H1 (cell line): ENCODE measurements at regions not wholly inside any gene's neighbourhood (a gene's known extent, or its start where the extent isn't known, plus 50 kb on each side); places are given as distances from the start of the nearest gene placed in this dataset.

Source experiments
- CTCF ChIA-PET: fragments of 300-600 bp; sonication (Branson Sonifier 250); formaldehyde crosslinking; loops from one replicate; lab custom pipeline; 2021; ENCODE audit not compliant: partially characterized antibody; lab: Charles Lee
- POLR2A ChIA-PET: fragments of 300-600 bp; sonication (Branson Sonifier 250); formaldehyde crosslinking; loops from one replicate; lab custom pipeline; 2021; ENCODE audit warnings: inconsistent platforms; ENCODE audit not compliant: partially characterized antibody; lab: Charles Lee
- DNase-seq, 2 experiments: peaks; one replicate each; pipeline versions ENCODE4 v3.0.0 to v3.0.0-alpha.2; 2010 to 2022; ENCODE audit warnings: low spot score in 2 of 2, low read depth in 1 of 2, mixed read lengths in 1 of 2
- FAIRE-seq: peaks from 2 replicates; lab custom pipeline; 2011; peaks lifted over from hg19 to GRCh38; lab: Jason Lieb, UNC
- H2AFZ ChIP-seq: 2 replicates; pipeline ENCODE4 v1.8.1; 2012; ENCODE audit warnings: low read length, inconsistent platforms
- H2AK5ac ChIP-seq: 2 replicates; pipeline ENCODE4 v1.6.1; 2013; ENCODE audit warnings: low read depth, low read length
- H2BK120ac ChIP-seq: replicated peaks from 2 replicates; pipeline ENCODE3; 2013; ENCODE audit warnings: low read depth, low read length, inconsistent platforms
- H2BK12ac ChIP-seq: 2 replicates; pipeline ENCODE4 v1.6.1; 2013; ENCODE audit warnings: low read depth, low read length
- H2BK15ac ChIP-seq: 2 replicates; pipeline ENCODE4 v1.6.1; 2013; ENCODE audit warnings: low read length
- H2BK20ac ChIP-seq: 2 replicates; pipeline ENCODE4 v1.6.1; 2013; ENCODE audit warnings: low read length
- H2BK5ac ChIP-seq: 2 replicates; pipeline ENCODE4 v1.6.1; 2013; ENCODE audit warnings: low read depth, low read length
- H3K14ac ChIP-seq: 2 replicates; pipeline ENCODE4 v1.6.1; 2013; ENCODE audit warnings: inconsistent platforms; ENCODE audit not compliant: insufficient read length
- H3K18ac ChIP-seq: 2 replicates; pipeline ENCODE4 v1.6.1; 2013; ENCODE audit warnings: low read length; ENCODE audit errors: extremely low read depth
- H3K23ac ChIP-seq: 2 replicates; pipeline ENCODE4 v1.6.1; 2013; ENCODE audit warnings: inconsistent platforms; ENCODE audit not compliant: insufficient read length
- H3K23me2 ChIP-seq: 2 replicates; pipeline ENCODE4 v1.6.1; 2013; ENCODE audit warnings: low read depth, low read length
- H3K27ac ChIP-seq: 2 replicates; pipeline ENCODE4 v1.6.1; 2011; ENCODE audit warnings: low read depth, low read length, inconsistent platforms
- H3K27me3 ChIP-seq, 4 experiments: replicated peaks in 1 of 4; 1 replicate in 1 of 4; 2 replicates in 3 of 4; pipeline versions ENCODE4 v1.6.1 to v1.8.1; 2011 to 2013; ENCODE audit warnings: low read length in 3 of 4, mild to moderate bottlenecking in 3 of 4, inconsistent platforms in 2 of 4, mixed read lengths in 2 of 4, moderate library complexity in 1 of 4; ENCODE audit not compliant: control insufficient read depth in 3 of 4, insufficient read depth in 3 of 4; ENCODE audit errors: extremely low read depth in 1 of 4
- H3K36me3 ChIP-seq, 4 experiments: 2 replicates each; pipeline versions ENCODE4 v1.6.1 to v1.8.1; 2011 to 2013; ENCODE audit warnings: mild to moderate bottlenecking in 4 of 4, low read length in 3 of 4, moderate library complexity in 2 of 4, control low read depth in 1 of 4, inconsistent platforms in 1 of 4; ENCODE audit not compliant: insufficient read depth in 4 of 4, control insufficient read depth in 2 of 4
- H3K4ac ChIP-seq: replicated peaks from 2 replicates; pipeline ENCODE3; 2013; ENCODE audit warnings: low read length, low read depth, mixed read lengths, inconsistent platforms; ENCODE audit not compliant: insufficient read length
- H3K4me1 ChIP-seq, 4 experiments: replicated peaks in 1 of 4; 1 replicate in 1 of 4; 2 replicates in 3 of 4; pipeline versions ENCODE4 v1.6.1 to v1.8.1; 2011 to 2013; ENCODE audit warnings: low read length in 3 of 4, inconsistent platforms in 2 of 4, mixed read lengths in 1 of 4; ENCODE audit not compliant: insufficient read depth in 4 of 4, control insufficient read depth in 3 of 4
- H3K4me2 ChIP-seq, 2 experiments: 2 replicates each; pipeline versions ENCODE4 v1.6.1 to v1.8.1; 2011 to 2013; ENCODE audit warnings: low read depth in 2 of 2, low read length in 2 of 2, control low read depth in 1 of 2, inconsistent platforms in 1 of 2, mild to moderate bottlenecking in 1 of 2; ENCODE audit not compliant: insufficient read depth in 1 of 2
- H3K4me3 ChIP-seq, 4 experiments: fragments of 200-600, 300-600 bp in 1 of 4; sonication (generic), shearing (Covaris generic), sonication (Bioruptor Twin) in 1 of 4; 2 replicates each; pipeline versions ENCODE4 v1.5.1 to v1.8.1; 2011 to 2016; ENCODE audit warnings: low read length in 4 of 4, low read depth in 3 of 4, control low read depth in 2 of 4, inconsistent platforms in 2 of 4, mild to moderate bottlenecking in 2 of 4, mixed read lengths in 1 of 4, moderate library complexity in 1 of 4; ENCODE audit not compliant: insufficient read depth in 2 of 4; ENCODE audit errors: extremely low read depth in 1 of 4
- H3K56ac ChIP-seq: replicated peaks from 2 replicates; pipeline ENCODE3; 2013; ENCODE audit warnings: low read depth, mild to moderate bottlenecking, mixed read lengths, low read length, inconsistent platforms; ENCODE audit not compliant: insufficient read length
- H3K79me1 ChIP-seq: 2 replicates; pipeline ENCODE4 v1.6.1; 2013; ENCODE audit warnings: low read depth, low read length, control low read depth
- H3K79me2 ChIP-seq, 2 experiments: 2 replicates each; pipeline versions ENCODE4 v1.6.1 to v1.8.1; 2012 to 2013; ENCODE audit warnings: low read length in 2 of 2, mild to moderate bottlenecking in 2 of 2, inconsistent platforms in 1 of 2; ENCODE audit not compliant: insufficient read depth in 2 of 2, control insufficient read depth in 1 of 2
- H3K9ac ChIP-seq, 4 experiments: replicated peaks in 1 of 4; 1 replicate in 1 of 4; 2 replicates in 3 of 4; pipeline versions ENCODE4 v1.6.1 to v1.8.1; 2011 to 2013; ENCODE audit warnings: low read depth in 3 of 4, low read length in 3 of 4, control low read depth in 2 of 4, mild to moderate bottlenecking in 2 of 4, moderate library complexity in 2 of 4, inconsistent platforms in 1 of 4; ENCODE audit errors: extremely low read depth in 1 of 4
- H3K9me3 ChIP-seq, 2 experiments: 2 replicates each; pipeline versions ENCODE4 v1.6.1 to v1.8.1; 2012 to 2013; ENCODE audit warnings: mild to moderate bottlenecking in 2 of 2, moderate library complexity in 2 of 2, control low read depth in 1 of 2, inconsistent platforms in 1 of 2, low read depth in 1 of 2, low read length in 1 of 2, mixed read lengths in 1 of 2; ENCODE audit not compliant: insufficient read depth in 2 of 2
- H4K20me1 ChIP-seq, 2 experiments: replicated peaks in 1 of 2; 2 replicates each; pipeline versions ENCODE3 to v1.8.1; 2011 to 2013; ENCODE audit warnings: inconsistent platforms in 2 of 2, low read length in 2 of 2, mild to moderate bottlenecking in 1 of 2; ENCODE audit not compliant: insufficient read depth in 2 of 2, control insufficient read depth in 1 of 2
- H4K5ac ChIP-seq: 2 replicates; pipeline ENCODE4 v1.6.1; 2013; ENCODE audit warnings: low read length, low read depth, mixed read lengths, inconsistent platforms; ENCODE audit not compliant: insufficient read length
- H4K8ac ChIP-seq: 2 replicates; pipeline ENCODE4 v1.8.0; 2013; ENCODE audit warnings: mild to moderate bottlenecking, moderate library complexity, low read length, inconsistent platforms; ENCODE audit not compliant: insufficient read depth; ENCODE audit errors: extremely low read depth
- H4K91ac ChIP-seq: replicated peaks from 2 replicates; pipeline ENCODE3; 2013; ENCODE audit warnings: low read length, mixed read lengths, inconsistent platforms; ENCODE audit not compliant: insufficient read length
- ASH2L ChIP-seq: fragments of 200-600, 300-600 bp; sonication (generic); IDR thresholded peaks from one replicate; pipeline ENCODE4 v1.7.1; 2017; ENCODE audit warnings: low read length
- EGR1 ChIP-seq: IDR thresholded peaks from 2 replicates; pipeline ENCODE4 v1.6.1; 2011; ENCODE audit warnings: low read depth, low read length, borderline replicate concordance
- JUN ChIP-seq: IDR thresholded peaks from 2 replicates; pipeline ENCODE4 v1.6.1; 2011; ENCODE audit warnings: low read depth, mild to moderate bottlenecking, improper control_type of control experiment, low read length
- JUND ChIP-seq: IDR thresholded peaks from 2 replicates; pipeline ENCODE4 v1.6.1; 2011; ENCODE audit warnings: mild to moderate bottlenecking, improper control_type of control experiment, low read length
- KDM5A ChIP-seq: fragments of 200-600 bp; IDR thresholded peaks from 2 replicates; pipeline ENCODE4 v1.7.1; 2012; ENCODE audit warnings: mild to moderate bottlenecking, low read length, inconsistent platforms, mixed read lengths
- POU5F1 ChIP-seq: IDR thresholded peaks from 2 replicates; pipeline ENCODE4 v1.6.1; 2011; ENCODE audit warnings: low read depth, mild to moderate bottlenecking, low read length, moderate library complexity
- RNF2 ChIP-seq: fragments of 200-900, 300-1000 bp; sonication (generic); IDR thresholded peaks from 2 replicates; pipeline ENCODE4 v1.7.1; 2016; ENCODE audit warnings: borderline replicate concordance, low read depth, mild to moderate bottlenecking, antibody characterized with exemption, low read length; ENCODE audit not compliant: poor library complexity, severe bottlenecking; ENCODE audit errors: missing control alignments
- SP1 ChIP-seq: IDR thresholded peaks from 2 replicates; pipeline ENCODE4 v1.6.1; 2011; ENCODE audit warnings: low read depth, low read length
- SP2 ChIP-seq: IDR thresholded peaks from 2 replicates; pipeline ENCODE4 v1.6.1; 2012; ENCODE audit warnings: mild to moderate bottlenecking, low read length, inconsistent platforms
- TAF7 ChIP-seq: optimal IDR thresholded peaks from 2 replicates; pipeline ENCODE3; 2011; ENCODE audit warnings: low read depth, mild to moderate bottlenecking, inconsistent platforms, low read length, moderate library complexity, borderline replicate concordance
- ZNF274 ChIP-seq: IDR thresholded peaks from 2 replicates; pipeline ENCODE4 v1.7.0; 2012; ENCODE audit warnings: low read length, borderline replicate concordance; ENCODE audit errors: extremely low read depth
- WGBS, 2 experiments: shearing (Covaris generic) in 1 of 2; methylation state at CpG; one replicate each; pipeline versions ENCODE4 v1.1.6 to v1.1.7; 2013 to 2015; ENCODE audit warnings: low lambda C conversion rate in 2 of 2, mixed read lengths in 2 of 2, inconsistent platforms in 1 of 2, low coverage in 1 of 2, missing lambda C conversion rate in 1 of 2; ENCODE audit not compliant: insufficient replicate concordance in 2 of 2, insufficient coverage in 1 of 2, insufficient read length in 1 of 2; ENCODE audit errors: extremely low coverage in 1 of 2, missing lambda C conversion rate in 1 of 2; 5-methylcytosine and 5-hydroxymethylcytosine counted together
- TF ChIP-seq, protein P1 (sequence below): IDR thresholded peaks from 2 replicates; pipeline ENCODE4 v1.6.1; 2012; ENCODE audit warnings: low read length, inconsistent platforms
- TF ChIP-seq, protein P2 (sequence below): IDR thresholded peaks from 2 replicates; pipeline ENCODE4 v1.6.1; 2011; ENCODE audit warnings: low read depth, mild to moderate bottlenecking, low read length; ENCODE audit not compliant: insufficient read depth

DNA sequence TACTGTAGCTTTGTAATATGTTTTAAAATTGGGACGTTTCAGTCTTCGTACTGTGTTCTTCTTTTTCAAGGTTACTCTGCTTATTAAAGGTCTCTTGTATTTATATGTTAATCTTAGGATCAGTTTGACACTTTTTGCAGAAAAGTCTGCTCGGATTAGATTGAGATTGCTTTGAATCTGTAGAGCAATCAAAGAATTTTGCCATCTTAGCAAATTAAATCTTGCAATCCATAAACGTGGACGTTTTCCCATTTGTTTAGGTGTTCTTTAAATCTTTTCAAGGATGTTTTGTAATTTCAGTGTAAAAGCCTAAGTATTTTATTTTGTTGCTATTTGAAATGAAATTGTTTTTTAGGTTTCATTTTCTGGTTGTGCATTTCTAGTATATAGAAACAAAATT, 78.0 kb upstream of the GTSF1L start:
- H4K20me1 ChIP-seq = no peaks in the 10 kb centered on the region
- no peak overlapping the region for H3K4me3 ChIP-seq
- H2BK15ac ChIP-seq = no peak overlapping the region
- H2BK12ac ChIP-seq = no peak overlapping the region
- no peak overlapping the region for H3K14ac ChIP-seq
- DNase-seq = no peak
- no peak overlapping the region for H2BK5ac ChIP-seq
- ChIA-PET POLR2A (no interaction called here), CTCF (no interaction called here)
- no peak overlapping the region for H4K91ac ChIP-seq
- no peak overlapping the region for H3K18ac ChIP-seq
- H3K23ac ChIP-seq = no peak overlapping the region
- no peak overlapping the region for H4K5ac ChIP-seq
- 66% methylated on average over 5 of the region's 5 CpGs; no CpG with 5 or more reads in 1 of the 2 experiments for WGBS, 2 experiments
- H3K79me2 ChIP-seq = no peaks in the 10 kb centered on the region
- H3K4me1 ChIP-seq = no peaks in the 10 kb centered on the region
- no peak overlapping the region for H2AFZ ChIP-seq
- H3K56ac ChIP-seq = no peak overlapping the region
- H2BK120ac ChIP-seq = no peak overlapping the region
- H2BK20ac ChIP-seq = no peak overlapping the region
- no peaks in the 10 kb centered on the region for H3K27me3 ChIP-seq
- H2AK5ac ChIP-seq = no peak overlapping the region
- no peak overlapping the region for H4K8ac ChIP-seq
- H3K27ac ChIP-seq = no peak overlapping the region
- H3K4ac ChIP-seq = no peak overlapping the region
- H3K9me3 ChIP-seq = peaks cover 7 to 15% of the 10 kb centered on the region in 2 experiments
- no peaks in the 10 kb centered on the region for H3K79me1 ChIP-seq
- H3K36me3 ChIP-seq = no peaks in the 10 kb centered on the region
- no peak for FAIRE-seq
- H3K9ac ChIP-seq = no peak overlapping the region
- no peaks in the 10 kb centered on the region for H3K23me2 ChIP-seq
- H3K4me2 ChIP-seq = no peak overlapping the region
- no peak for TF ChIP-seq ASH2L
- TF ChIP-seq SP2 = no peak
- TF ChIP-seq SP1 = no peak
- TF ChIP-seq, protein P1, sequence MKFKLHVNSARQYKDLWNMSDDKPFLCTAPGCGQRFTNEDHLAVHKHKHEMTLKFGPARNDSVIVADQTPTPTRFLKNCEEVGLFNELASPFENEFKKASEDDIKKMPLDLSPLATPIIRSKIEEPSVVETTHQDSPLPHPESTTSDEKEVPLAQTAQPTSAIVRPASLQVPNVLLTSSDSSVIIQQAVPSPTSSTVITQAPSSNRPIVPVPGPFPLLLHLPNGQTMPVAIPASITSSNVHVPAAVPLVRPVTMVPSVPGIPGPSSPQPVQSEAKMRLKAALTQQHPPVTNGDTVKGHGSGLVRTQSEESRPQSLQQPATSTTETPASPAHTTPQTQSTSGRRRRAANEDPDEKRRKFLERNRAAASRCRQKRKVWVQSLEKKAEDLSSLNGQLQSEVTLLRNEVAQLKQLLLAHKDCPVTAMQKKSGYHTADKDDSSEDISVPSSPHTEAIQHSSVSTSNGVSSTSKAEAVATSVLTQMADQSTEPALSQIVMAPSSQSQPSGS = no peak
- no peak for TF ChIP-seq RNF2
- no peak for TF ChIP-seq TAF7
- TF ChIP-seq JUN = no peak
- no peak for TF ChIP-seq KDM5A
- no peak for TF ChIP-seq POU5F1
- no peak for TF ChIP-seq ZNF274
- no peak for TF ChIP-seq EGR1
- TF ChIP-seq, protein P2, sequence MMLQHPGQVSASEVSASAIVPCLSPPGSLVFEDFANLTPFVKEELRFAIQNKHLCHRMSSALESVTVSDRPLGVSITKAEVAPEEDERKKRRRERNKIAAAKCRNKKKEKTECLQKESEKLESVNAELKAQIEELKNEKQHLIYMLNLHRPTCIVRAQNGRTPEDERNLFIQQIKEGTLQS = no peak
- TF ChIP-seq JUND = no peak
